T-cell (primary cell): ENCODE measurements at regions not wholly inside any gene's neighbourhood (a gene's known extent, or its start where the extent isn't known, plus 50 kb on each side); places are given as distances from the start of the nearest gene placed in this dataset.
A peak's percentile ranks its signal among the peaks of the same experiment; 100 is the strongest.

Source experiments
- ATAC-seq, 4 experiments: fragments of 200-7000 bp in 3 of 4; fragments of 150-1000 bp in 1 of 4; cut with Tn5 transposase; replicated peaks in 1 of 4; 1 replicate in 3 of 4; 2 replicates in 1 of 4; pipeline ENCODE4 v1.10.0; 2021; ENCODE audit warnings: moderate library complexity in 3 of 4, mild to moderate bottlenecking in 2 of 4, moderate number of reproducible peaks in 1 of 4
- CTCF ChIA-PET, 2 donors: fragments of 300-600 bp; sonication (Branson Sonifier 250); formaldehyde crosslinking; loops; one replicate each; lab custom pipeline; 2022; ENCODE audit warnings: antibody characterized with exemption in 2 of 2; lab: Charles Lee
- POLR2A ChIA-PET, 2 donors: fragments of 300-600 bp; sonication (Branson Sonifier 250); formaldehyde crosslinking; loops; one replicate each; lab custom pipeline; 2022; ENCODE audit warnings: antibody characterized with exemption in 2 of 2; lab: Charles Lee
- DNase-seq, 35 experiments: peaks; one replicate each; pipeline versions ENCODE4 v3.0.0 to v3.0.0-alpha.2; 2013 to 2023
- H3K27ac ChIP-seq: one replicate; pipeline ENCODE4 v1.5.1; 2013; ENCODE audit warnings: low read length
- H3K27me3 ChIP-seq, 2 experiments: replicated peaks in 1 of 2; 1 replicate in 1 of 2; 2 replicates in 1 of 2; pipeline versions ENCODE4 v1.6.1 to v1.7.0; 2013; ENCODE audit warnings: low read length in 1 of 2, mixed read lengths in 1 of 2; ENCODE audit not compliant: control insufficient read depth in 2 of 2, insufficient read depth in 2 of 2; ENCODE audit errors: extremely low read depth in 1 of 2
- H3K36me3 ChIP-seq, 2 donors: 1 replicate in 1 of 2; 2 replicates in 1 of 2; pipeline versions ENCODE4 v1.6.1 to v1.7.0; 2013; ENCODE audit warnings: low read length in 1 of 2; ENCODE audit not compliant: control insufficient read depth in 2 of 2, insufficient read depth in 1 of 2; ENCODE audit errors: extremely low read depth in 1 of 2
- H3K4me1 ChIP-seq, 2 experiments: 1 replicate in 1 of 2; 2 replicates in 1 of 2; pipeline versions ENCODE4 v1.6.1 to v1.7.0; 2013; ENCODE audit warnings: low read length in 2 of 2, mixed read lengths in 1 of 2; ENCODE audit not compliant: insufficient read depth in 2 of 2, control insufficient read depth in 1 of 2; ENCODE audit errors: extremely low read depth in 1 of 2
- H3K4me3 ChIP-seq, 2 donors: 1 replicate in 1 of 2; 2 replicates in 1 of 2; pipeline versions ENCODE4 v1.5.1 to v1.7.0; 2013; ENCODE audit warnings: mild to moderate bottlenecking in 2 of 2, low read length in 1 of 2, moderate library complexity in 1 of 2; ENCODE audit not compliant: control insufficient read depth in 1 of 2; ENCODE audit errors: extremely low read depth in 1 of 2
- H3K9me3 ChIP-seq: 2 replicates; pipeline ENCODE4 v1.7.0; 2013
- H3K27ac Mint-ChIP-seq, 2 donors: one replicate each; pipeline ENCODE4 v1.8.0; 2020 to 2021; ENCODE audit warnings: mild to moderate bottlenecking in 2 of 2, mixed read lengths in 2 of 2
- H3K27me3 Mint-ChIP-seq, 2 donors: one replicate each; pipeline ENCODE4 v1.8.0; 2021 to 2022; ENCODE audit warnings: mixed read lengths in 2 of 2
- H3K36me3 Mint-ChIP-seq: one replicate; pipeline ENCODE4 v1.8.0; 2021; ENCODE audit warnings: mixed read lengths
- H3K4me1 Mint-ChIP-seq, 3 donors: one replicate each; pipeline ENCODE4 v1.8.0; 2020 to 2022; ENCODE audit warnings: mixed read lengths in 3 of 3, mild to moderate bottlenecking in 1 of 3
- H3K4me3 Mint-ChIP-seq, 3 donors: one replicate each; pipeline ENCODE4 v1.8.0; 2020 to 2022; ENCODE audit warnings: mild to moderate bottlenecking in 3 of 3, mixed read lengths in 3 of 3, moderate library complexity in 3 of 3
- H3K9me3 Mint-ChIP-seq, 3 donors: one replicate each; pipeline ENCODE4 v1.8.0; 2020 to 2022; ENCODE audit warnings: mixed read lengths in 3 of 3
- WGBS: methylation state at CpG from one replicate; pipeline ENCODE4 v1.1.5; 2013; ENCODE audit warnings: missing lambda C conversion rate; ENCODE audit not compliant: insufficient coverage; 5-methylcytosine and 5-hydroxymethylcytosine counted together

- Mint-ChIP-seq H3K4me1 (peaks cover 11 to 22% (median 14%) of the 10 kb centered on the region in 3 donors), H3K36me3 (no peaks in the 10 kb centered on the region), H3K4me3 (no peak overlapping the region), H3K27ac (no peak overlapping the region), H3K27me3 (no peaks in the 10 kb centered on the region), H3K9me3 (no peaks in the 10 kb centered on the region)
- H3K27ac ChIP-seq, result no peak overlapping the region
- peaks cover 0 to 5% of the 10 kb centered on the region in 2 experiments for H3K4me1 ChIP-seq
- ATAC-seq, result no peak
- CTCF ChIA-PET, result no interaction called here
- no peaks in the 10 kb centered on the region for H3K36me3 ChIP-seq
- POLR2A ChIA-PET, result no interaction called here
- peaks cover 0 to 3% of the 10 kb centered on the region in 2 experiments for H3K27me3 ChIP-seq
- no peak for DNase-seq
- H3K9me3 ChIP-seq, result no peaks in the 10 kb centered on the region
- no peak overlapping the region for H3K4me3 ChIP-seq
These were observed 335.0 kb upstream of the ACVR2A start for GRCh38 chr2:147509821-147510220.

DNA sequence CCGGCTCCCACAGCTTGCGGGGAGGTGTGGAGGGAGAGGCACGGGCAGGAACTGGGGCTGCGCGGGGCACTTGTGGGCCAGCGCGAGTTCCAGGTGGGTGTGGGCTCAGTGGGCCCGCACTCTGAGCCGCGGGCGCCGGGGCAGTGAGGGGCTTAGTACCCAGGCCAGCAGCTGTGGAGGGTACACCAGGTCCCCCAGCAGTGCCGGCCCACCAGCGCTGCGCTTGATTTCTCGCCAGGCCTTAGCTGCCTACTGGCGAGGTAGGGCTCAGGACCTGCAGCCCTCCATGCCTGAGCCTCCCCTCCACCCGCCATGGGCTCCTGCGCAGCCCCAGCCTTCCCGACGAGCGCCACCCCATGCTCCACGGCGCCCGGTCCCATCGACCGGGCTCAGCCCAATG, 337.9 kb upstream of the ACVR2A start:
- H3K36me3 ChIP-seq, result no peaks in the 10 kb centered on the region
- no peak overlapping the region for H3K4me3 ChIP-seq
- peaks cover 18 to 33% (median 23%) of the 10 kb centered on the region in 3 donors for H3K4me1 Mint-ChIP-seq
- H3K27me3 ChIP-seq, result peaks cover 0 to 3% of the 10 kb centered on the region in 2 experiments
- no peaks in the 10 kb centered on the region for H3K27me3 Mint-ChIP-seq
- ChIA-PET CTCF (no interaction called here), POLR2A (no interaction called here)
- no peaks in the 10 kb centered on the region for H3K36me3 Mint-ChIP-seq
- H3K27ac Mint-ChIP-seq, result no peak overlapping the region
- H3K9me3 Mint-ChIP-seq, result no peaks in the 10 kb centered on the region
- peaks cover 0 to 7% of the 10 kb centered on the region in 2 experiments for H3K4me1 ChIP-seq
- DNase-seq, result no peak
- 96% methylated on average over 27 of the region's 27 CpGs for WGBS
- no peak overlapping the region for H3K4me3 Mint-ChIP-seq
- H3K9me3 ChIP-seq, result no peaks in the 10 kb centered on the region
- no peak for ATAC-seq
- H3K27ac ChIP-seq, result no peak overlapping the region

- ATAC-seq, result no peak
- peaks cover 33 to 55% (median 34%) of the 10 kb centered on the region in 3 donors for H3K4me1 Mint-ChIP-seq
- no peak overlapping the region for H3K27ac Mint-ChIP-seq
These were observed 342.0 kb upstream of the ACVR2A start for GRCh38 chr2:147502711-147503290.

DNA sequence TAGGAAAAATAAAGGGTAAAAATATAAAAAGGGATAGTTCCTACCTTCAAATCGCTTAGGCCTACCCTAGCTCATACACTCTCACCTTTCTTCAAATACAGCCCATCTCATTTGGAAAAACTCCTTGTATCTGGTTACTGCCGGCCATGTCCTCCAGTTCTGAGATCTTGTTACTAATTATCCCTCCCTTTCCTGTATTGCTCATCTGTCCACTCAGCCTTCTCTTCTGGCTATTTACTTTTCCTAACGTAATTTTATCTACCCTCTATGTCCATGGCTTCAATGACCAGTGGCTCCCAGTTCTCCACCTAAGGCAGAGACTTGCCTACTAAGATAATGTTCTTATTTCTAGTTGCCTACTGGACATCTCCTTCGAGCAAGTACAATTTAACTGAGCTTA, 342.9 kb upstream of the ACVR2A start:
- H3K4me1 ChIP-seq, result peaks cover 7 to 22% of the 10 kb centered on the region in 2 experiments
- H3K36me3 Mint-ChIP-seq, result no peaks in the 10 kb centered on the region
- peaks cover 33 to 60% (median 41%) of the 10 kb centered on the region in 3 donors for H3K4me1 Mint-ChIP-seq
- no peaks in the 10 kb centered on the region for H3K36me3 ChIP-seq
- H3K27me3 Mint-ChIP-seq, result no peaks in the 10 kb centered on the region
- H3K4me3 Mint-ChIP-seq, result no peak overlapping the region
- no peaks in the 10 kb centered on the region for H3K9me3 ChIP-seq
- ATAC-seq, result no peak
- DNase-seq, result no peak
- ChIA-PET CTCF (no interaction called here), POLR2A (no interaction called here)
- no peaks in the 10 kb centered on the region for H3K9me3 Mint-ChIP-seq
- H3K4me3 ChIP-seq, result no peak overlapping the region
- H3K27ac Mint-ChIP-seq, result no peak overlapping the region
- WGBS, result 86% methylated on average over 4 of the region's 4 CpGs
- no peak overlapping the region for H3K27ac ChIP-seq
- no peaks in the 10 kb centered on the region for H3K27me3 ChIP-seq

More at GRCh38 chr2:147502711-147503290, 342.0 kb upstream of the ACVR2A start:
- ChIA-PET POLR2A (no interaction called here), CTCF (interaction anchor here in 1 of 2 donors (0.5 kb wide), 1 partner anchor 353 kb away, joined by 3 read pairs; no protein-coding TSS in a partner anchor)
- H3K27me3 ChIP-seq, result no peaks in the 10 kb centered on the region
- no peaks in the 10 kb centered on the region for H3K9me3 Mint-ChIP-seq
- H3K4me3 ChIP-seq, result no peak overlapping the region
- no peak overlapping the region for H3K4me3 Mint-ChIP-seq
- DNase-seq, result no peak
- no peaks in the 10 kb centered on the region for H3K36me3 Mint-ChIP-seq
- no peaks in the 10 kb centered on the region for H3K9me3 ChIP-seq
- H3K27me3 Mint-ChIP-seq, result no peaks in the 10 kb centered on the region
- no peak overlapping the region for H3K27ac ChIP-seq
- peaks cover 7 to 22% of the 10 kb centered on the region in 2 experiments for H3K4me1 ChIP-seq
- 67% methylated on average over 2 of the region's 3 CpGs for WGBS
- no peaks in the 10 kb centered on the region for H3K36me3 ChIP-seq

- Histone ChIP-seq H3K36me3 (no peaks in the 10 kb centered on the region), H3K9me3 (no peaks in the 10 kb centered on the region), H3K27me3 (no peaks in the 10 kb centered on the region), H3K4me1 (peaks cover 7 to 22% of the 10 kb centered on the region in 2 experiments), H3K27ac (no peak overlapping the region), H3K4me3 (no peak overlapping the region)
- H3K9me3 Mint-ChIP-seq, result no peaks in the 10 kb centered on the region
- POLR2A ChIA-PET, result interaction anchor here in 1 of 2 donors (0.5 kb wide), 1 partner anchor 11 kb away, joined by 4 read pairs; no protein-coding TSS in a partner anchor
- CTCF ChIA-PET, result no interaction called here
- no peak for ATAC-seq
- no CpG with 5 or more reads among the region's 1 CpG for WGBS
- no peaks in the 10 kb centered on the region for H3K27me3 Mint-ChIP-seq
- DNase-seq, result no peak
- H3K36me3 Mint-ChIP-seq, result no peaks in the 10 kb centered on the region
- H3K27ac Mint-ChIP-seq, result peak overlapping the region; percentile 65 to 88
- H3K4me1 Mint-ChIP-seq, result peaks cover 33 to 63% (median 45%) of the 10 kb centered on the region in 3 donors
- H3K4me3 Mint-ChIP-seq, result peak overlapping the region in 1 of 3 donors; percentile 54
These were observed 343.9 kb upstream of the ACVR2A start for GRCh38 chr2:147500819-147501395.

- Histone ChIP-seq H3K4me3 (no peak overlapping the region), H3K27ac (peak overlapping the region; percentile 39), H3K4me1 (peaks cover 7 to 22% of the 10 kb centered on the region in 2 experiments), H3K27me3 (no peaks in the 10 kb centered on the region), H3K9me3 (no peaks in the 10 kb centered on the region), H3K36me3 (no peaks in the 10 kb centered on the region)
- Mint-ChIP-seq H3K9me3 (no peaks in the 10 kb centered on the region), H3K27me3 (no peaks in the 10 kb centered on the region), H3K4me3 (peak overlapping the region; percentile 2 to 54 (median 37)), H3K27ac (peak overlapping the region; percentile 65 to 88), H3K4me1 (peaks cover 33 to 63% (median 45%) of the 10 kb centered on the region in 3 donors), H3K36me3 (no peaks in the 10 kb centered on the region)
- WGBS, result no CpG with 5 or more reads among the region's 3 CpGs
- ATAC-seq, result peak; percentile 70 to 87 (median 86)
- ChIA-PET CTCF (no interaction called here), POLR2A (no interaction called here)
- peak in 1 of 35 experiments; percentile 29 for DNase-seq
These were observed 344.6 kb upstream of the ACVR2A start for GRCh38 chr2:147500229-147500628.
